ENCODE measurements at regions not wholly inside any gene's neighbourhood (a gene's known extent, or its start where the extent isn't known, plus 50 kb on each side); places are given as distances from the start of the nearest gene placed in this dataset.
"Not testable (repeated sequence)": the region's sequence is repeated elsewhere in the genome, so short reads cannot be mapped to it uniquely, and the experiment has no call there.

DNA sequence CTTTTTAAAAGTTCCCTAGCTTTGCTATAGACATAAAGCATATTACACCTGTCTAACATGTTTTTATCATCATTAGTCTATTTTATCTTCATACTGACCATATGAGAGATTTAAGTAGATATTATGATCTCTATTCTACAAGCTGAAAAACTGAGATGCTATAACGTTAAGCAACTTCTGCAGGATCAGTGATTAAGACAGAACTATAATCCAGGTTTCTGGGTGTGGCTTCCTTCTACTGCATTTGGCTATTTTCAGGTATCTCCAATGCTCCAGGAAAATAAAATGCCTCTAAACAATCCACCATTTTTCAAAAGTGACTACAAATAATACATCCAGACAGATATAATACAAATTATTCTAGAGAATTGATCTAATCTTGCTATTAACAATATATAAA is 53.4 kb downstream of the RGS2 start:
- DNase-seq, result no peak

DNA sequence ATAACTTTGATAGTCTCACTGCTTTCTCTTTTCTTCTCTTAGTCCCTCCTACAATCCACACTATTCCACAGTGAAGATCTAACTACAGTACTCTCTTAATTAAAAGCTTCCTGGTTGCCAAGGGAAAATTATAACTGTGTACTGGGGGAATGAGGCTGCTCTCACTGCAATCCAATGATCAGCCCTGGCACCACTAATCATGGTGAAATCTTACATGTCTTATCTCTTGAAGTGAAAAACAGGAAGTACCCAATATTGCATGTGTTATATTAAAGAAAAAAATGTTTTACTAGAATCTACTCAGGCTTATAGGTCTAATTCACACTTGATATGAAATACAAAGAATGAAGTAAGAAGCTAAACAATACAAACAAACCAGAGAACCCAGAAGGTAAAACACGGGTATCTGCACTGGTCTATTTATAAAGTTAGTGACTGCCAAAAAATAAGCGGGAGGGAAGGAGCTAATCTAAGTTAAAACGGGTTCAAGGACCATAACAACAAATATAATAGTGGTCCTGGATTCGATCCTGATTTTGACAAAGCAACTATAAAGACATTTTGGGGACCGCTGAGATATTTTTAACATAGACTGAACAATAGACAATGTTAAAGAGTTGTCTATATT is 57.5 kb downstream of the RGS2 start:
- no peak for DNase-seq

DNA sequence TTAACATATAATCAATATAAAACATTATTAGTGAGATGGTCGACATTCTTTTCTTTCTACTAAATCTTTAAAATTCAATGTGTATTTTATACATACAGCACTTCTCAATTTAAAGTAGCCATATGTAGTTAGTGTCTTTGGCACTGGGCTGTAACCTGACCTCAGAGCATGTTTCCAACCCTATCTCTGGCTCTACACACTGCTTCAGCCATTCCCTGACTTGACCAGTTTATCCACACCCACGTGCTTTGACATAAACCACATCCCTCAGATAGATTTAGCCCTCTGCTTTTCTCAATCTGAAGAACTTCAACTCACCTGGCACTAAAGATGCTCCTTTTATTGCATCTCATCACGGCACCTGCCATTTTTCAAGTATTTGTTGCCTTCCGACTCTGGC is 58.3 kb downstream of the RGS2 start:
- no peak for DNase-seq

DNA sequence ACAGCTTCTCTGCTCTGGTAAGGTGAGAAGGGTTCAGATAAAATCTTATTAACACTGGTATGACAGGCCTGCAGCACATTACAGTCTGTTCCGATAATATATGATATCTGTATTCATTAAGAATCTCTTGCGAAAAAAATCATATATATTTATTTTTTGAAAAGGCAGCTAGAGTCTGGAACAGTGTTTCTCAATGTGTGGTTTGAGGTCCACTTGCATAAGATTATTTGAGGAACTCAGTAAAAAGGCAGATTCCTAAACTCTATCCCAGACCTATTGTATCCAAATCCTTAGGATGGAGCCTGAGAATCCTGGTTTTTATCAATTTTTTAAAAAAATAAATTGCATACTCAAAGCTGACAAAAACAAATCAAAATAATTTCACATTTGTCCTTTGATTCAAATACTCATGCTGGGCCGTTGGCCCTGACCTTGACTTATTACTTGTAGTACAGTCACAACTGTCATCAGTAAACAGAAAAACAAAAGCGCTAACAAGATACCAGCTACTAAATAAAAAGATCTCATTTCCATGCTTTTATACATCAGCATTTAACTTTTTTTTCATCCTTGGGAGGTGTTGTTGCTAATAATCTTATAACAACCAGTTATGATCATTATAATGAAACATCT is 60.6 kb downstream of the RGS2 start:
- no peak for DNase-seq

DNA sequence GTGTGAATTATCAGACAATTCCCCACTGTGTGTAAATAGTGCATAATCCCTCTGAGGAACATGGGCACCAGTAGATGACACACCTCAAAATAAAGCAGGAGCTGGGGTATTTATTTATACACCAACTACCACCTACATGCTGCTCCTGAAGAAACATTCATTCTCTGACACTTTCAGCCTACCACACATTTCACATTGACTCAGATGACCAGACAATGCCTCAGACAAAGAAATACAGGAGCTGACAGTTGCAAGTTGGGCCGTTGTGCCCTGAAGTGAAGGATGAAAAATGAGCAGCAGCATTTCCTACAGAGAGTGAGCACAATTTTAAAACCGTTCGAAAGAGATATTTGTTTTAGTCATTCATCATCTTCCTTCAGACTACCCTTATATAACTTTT is 63.2 kb downstream of the RGS2 start:
- DNase-seq, result no peak

GRCh38 chr1:192873836-192874235 is 65.0 kb downstream of the RGS2 start:
- no peak for DNase-seq

- DNase-seq, result no peak
Observed at GRCh38 chr1:192876633-192877032, 67.8 kb downstream of the RGS2 start.

GRCh38 chr1:192877283-192877886 is 68.5 kb downstream of the RGS2 start:
- DNase-seq, result no peak

- DNase-seq, result no peak
Observed at GRCh38 chr1:192878249-192878648, 69.4 kb downstream of the RGS2 start.

DNA sequence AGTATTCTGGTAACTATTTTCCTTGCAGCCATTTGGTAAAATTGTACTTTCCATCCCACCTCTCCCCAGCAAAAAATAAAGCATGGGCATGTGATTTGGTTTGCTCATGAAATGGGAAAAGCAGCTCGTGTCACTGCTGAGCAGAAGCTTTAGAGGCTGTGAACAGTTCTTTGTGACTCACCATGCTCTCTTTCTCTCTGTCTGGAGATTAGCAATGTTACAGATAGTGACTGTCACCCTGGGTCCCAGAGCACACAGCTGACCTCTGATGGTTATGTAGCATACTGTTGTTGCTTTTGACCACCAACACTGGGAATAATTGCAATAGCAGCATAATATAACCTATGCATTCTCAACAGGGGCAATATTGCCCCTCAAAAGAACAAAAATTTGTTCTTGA is 70.6 kb downstream of the RGS2 start:
- no peak for DNase-seq

GRCh38 chr1:192880231-192880630 is 71.4 kb downstream of the RGS2 start:
- DNase-seq, result no peak

GRCh38 chr1:192884241-192884640 is 75.4 kb downstream of the RGS2 start:
- no peak for DNase-seq

DNA sequence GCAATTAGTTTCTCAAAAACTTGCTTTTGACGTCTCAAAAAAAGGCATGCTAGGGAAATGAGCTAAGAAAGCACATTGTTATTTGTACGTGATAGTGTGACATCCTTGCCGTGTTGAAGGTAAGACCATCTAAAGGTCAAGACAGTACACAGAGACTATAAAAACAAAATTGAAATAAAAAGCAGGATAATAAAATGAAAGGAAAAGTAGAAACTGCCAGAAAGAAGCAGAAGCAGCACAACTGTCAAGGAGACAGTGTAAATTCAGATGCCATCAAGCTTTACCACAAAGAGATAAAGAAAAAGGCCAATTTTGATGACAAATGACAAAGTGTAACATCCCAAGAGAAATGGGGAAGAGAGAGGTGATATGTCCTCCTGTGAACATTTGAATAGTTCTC is 76.5 kb downstream of the RGS2 start:
- DNase-seq, result not testable (repeated sequence)

GRCh38 chr1:192887426-192887825 is 78.6 kb downstream of the RGS2 start:
- no peak for DNase-seq

DNA sequence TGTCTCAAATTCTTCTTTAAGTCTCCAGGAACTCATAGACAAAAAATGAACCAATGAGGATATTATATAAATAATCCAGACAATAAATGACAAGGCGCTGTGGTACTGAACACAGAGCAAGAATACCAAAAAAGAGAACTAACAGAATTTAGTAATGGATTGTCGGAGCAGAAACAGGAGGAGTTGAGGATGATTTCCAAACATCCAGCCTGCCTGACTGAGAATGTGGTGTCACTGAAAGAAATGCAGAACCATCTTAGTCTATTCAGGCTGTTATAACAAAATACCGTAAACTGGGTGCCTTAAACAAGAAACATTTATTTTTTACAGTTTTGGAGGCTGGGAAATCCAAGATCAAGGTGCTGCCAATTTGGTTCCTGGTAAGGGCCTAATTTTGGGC is 79.7 kb downstream of the RGS2 start:
- DNase-seq, result no peak

- no peak for DNase-seq
Observed at GRCh38 chr1:192889082-192889481, 80.2 kb downstream of the RGS2 start.

- no peak for DNase-seq
Observed at GRCh38 chr1:192890134-192890533, 81.3 kb downstream of the RGS2 start.

DNA sequence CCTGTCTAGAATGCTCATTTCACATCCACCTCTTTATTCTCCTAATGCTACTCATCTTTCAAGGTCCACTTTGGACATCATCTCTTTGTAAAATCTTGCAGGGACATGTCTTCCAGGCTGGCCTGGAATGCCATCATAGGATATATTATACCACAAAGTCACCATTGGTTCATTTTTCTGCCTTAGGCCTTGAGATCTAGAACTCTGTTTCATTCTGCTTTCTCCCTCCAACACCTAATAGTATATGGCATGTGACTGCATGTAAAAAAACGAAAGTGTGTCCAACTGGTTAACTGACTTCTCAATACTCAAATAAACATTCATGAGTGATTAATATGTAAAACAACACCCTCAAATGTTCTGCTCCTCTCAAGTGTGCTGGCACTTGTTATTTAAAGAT is 84.1 kb downstream of the RGS2 start:
- DNase-seq, result no peak

GRCh38 chr1:192895487-192895886 is 86.6 kb downstream of the RGS2 start:
- DNase-seq, result not testable (repeated sequence)

GRCh38 chr1:192896376-192896775 is 87.5 kb downstream of the RGS2 start:
- no peak for DNase-seq

DNA sequence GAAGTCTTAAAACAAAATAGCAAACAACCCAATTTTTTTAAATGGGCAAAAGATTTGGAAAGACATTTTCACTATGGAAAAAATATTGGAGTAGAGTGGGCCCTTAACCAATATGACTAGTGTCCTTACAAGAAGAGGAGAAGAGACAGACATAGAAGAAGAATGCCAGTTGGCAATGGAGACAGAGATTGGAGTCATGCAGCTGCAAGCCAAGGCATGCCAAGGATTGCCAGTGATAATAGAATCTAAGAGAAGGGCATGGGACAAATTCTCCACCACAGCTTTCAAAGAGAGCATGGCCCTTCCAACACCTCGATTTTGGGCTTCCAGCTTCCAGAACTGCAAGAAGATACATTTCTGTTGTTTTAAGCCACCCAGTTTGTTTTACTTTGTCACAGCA is 92.7 kb downstream of the RGS2 start:
- no peak for DNase-seq

DNA sequence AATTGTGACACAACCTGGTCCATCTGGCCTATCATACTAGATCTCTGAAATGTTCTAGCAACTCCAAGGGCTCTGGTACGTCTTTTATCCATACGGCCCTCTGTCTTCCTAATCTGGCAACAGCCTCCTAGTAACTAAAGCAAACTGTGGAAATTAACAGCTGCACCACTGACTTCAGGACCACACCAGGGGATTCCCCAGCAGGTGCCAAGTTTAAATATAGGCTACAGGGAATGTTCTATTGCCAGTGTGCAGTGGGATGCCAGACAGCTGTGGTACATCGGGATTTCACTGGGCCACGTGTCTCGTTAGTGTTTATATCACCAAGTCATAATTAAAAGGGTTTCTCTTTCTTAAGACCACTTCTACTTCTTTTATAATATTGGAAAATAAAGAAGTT is 94.3 kb downstream of the RGS2 start:
- no peak for DNase-seq

DNA sequence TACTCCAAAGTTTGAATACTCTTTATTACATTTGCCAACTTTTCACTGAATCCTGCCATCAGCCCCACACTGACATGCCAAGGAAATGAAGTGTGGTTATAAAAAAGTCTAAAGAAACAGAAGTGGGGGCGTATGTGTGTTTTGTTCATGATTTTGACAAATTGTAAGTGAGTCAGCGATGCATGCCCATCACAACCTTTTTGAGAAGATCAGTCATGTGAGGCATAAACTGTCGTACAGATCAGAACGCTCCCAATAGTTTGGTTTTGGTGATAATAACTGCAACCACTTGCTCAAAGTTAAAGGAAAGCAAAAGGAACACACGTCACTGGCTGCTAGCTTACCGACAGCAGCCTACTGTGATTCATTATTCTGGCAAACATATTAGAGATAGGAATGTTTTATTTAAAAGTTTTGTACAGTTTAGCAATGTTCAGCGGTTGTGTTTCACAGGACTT is 95.6 kb downstream of the RGS2 start:
- no peak for DNase-seq

DNA sequence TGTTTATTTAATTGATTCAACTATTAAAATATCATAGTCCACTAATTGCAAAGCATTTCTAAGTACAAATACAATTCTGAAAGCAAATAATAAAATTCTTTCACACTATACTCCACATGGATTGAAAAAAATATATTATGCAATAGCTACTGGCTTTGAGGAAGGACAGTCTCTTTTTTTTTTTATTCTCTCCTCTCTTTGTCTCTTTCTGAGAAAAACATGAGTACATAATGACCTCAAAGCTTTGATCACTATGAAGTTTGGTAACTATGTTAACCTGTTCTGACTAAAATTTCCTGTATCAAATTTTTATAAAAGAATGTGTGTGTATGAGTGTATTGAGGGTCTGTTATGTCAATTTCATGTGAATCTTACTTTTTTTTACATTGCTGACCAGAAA is 96.2 kb downstream of the RGS2 start:
- DNase-seq, result no peak

- DNase-seq, result no peak
Observed at GRCh38 chr1:192906334-192906733, 97.5 kb downstream of the RGS2 start.
